GDM1 (cell line): ENCODE measurements at regions not wholly inside any gene's neighbourhood (a gene's known extent, or its start where the extent isn't known, plus 50 kb on each side); places are given as distances from the start of the nearest gene placed in this dataset.
"Not testable (repeated sequence)": the region's sequence is repeated elsewhere in the genome, so short reads cannot be mapped to it uniquely, and the experiment has no call there.

Experiments used
- DNase-seq: peaks from one replicate; lab custom pipeline; 2025; lab: John Stamatoyannopoulos, UW

DNA sequence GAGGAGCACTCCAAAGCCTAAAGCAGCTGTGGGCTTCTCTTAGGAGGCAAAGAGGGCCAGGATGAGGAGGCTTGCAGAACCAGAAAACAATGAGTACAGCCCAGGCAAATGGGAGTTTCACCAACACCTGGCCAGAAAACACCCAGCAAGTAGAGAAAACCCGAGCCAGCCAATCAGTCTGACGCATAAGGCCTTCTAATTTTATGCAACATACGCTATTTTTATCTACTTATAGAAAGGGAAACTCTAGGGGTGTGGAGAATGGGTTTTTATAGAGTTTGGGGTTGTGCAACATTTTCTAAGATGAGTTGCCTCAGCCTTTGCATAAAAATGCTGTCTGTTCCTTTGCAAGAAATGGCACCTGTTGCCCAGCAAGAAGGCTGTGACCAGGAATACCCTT, 529.0 kb upstream of the CDH5 start:
- DNase-seq = no peak

DNA sequence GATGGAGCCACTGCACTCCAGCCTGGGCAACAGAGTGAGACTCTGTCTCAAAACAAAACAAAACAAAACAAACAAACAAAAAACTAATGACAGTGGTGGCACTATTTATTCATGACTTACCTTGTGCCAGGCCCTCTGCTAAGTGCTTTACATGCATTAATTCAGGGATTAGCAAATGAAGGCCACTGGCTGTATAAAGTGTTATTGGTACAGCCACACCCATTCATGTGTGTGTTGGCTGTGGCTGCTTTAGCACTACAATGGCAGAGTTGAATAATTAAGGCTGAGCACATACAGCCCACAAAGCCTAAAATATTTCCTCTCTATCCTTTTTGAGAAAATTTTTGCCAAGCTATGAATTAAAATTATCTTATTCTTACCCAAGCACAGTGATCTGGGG, 531.8 kb upstream of the CDH5 start:
- no peak for DNase-seq

DNA sequence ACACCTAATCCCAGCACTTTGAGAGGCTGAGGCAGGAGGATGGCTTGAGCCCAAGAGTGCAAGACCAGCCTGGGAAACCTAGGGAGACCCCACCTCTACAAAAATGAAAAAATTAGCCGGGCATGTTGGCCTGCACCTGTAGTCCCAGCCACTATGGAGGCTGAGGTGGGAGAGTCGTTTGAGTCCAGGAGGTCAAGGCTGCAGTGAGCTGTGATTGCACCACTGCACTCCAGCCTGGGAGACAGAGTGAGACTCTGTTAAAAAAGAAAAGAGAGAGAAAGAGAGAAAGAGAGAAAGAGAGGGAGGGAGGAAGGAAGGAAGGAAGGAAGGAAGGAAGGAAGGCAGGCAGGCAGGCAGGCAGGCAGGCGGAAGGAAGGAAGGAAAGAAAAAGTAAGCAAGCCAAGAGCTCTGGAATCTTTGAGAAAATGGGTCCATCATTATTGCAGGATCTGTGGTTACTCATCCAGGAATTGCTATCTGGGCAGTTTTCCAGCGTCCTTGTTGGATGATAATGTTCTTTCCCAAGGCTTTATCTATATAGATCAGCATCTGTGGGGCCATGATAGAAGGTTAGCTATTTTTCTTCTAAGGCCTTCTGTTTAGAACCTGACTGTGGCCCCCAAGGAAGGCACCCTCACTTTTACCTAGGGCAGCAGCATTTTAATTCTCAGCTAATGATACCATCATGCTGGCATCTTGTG, 533.2 kb upstream of the CDH5 start:
- DNase-seq = no peak

DNA sequence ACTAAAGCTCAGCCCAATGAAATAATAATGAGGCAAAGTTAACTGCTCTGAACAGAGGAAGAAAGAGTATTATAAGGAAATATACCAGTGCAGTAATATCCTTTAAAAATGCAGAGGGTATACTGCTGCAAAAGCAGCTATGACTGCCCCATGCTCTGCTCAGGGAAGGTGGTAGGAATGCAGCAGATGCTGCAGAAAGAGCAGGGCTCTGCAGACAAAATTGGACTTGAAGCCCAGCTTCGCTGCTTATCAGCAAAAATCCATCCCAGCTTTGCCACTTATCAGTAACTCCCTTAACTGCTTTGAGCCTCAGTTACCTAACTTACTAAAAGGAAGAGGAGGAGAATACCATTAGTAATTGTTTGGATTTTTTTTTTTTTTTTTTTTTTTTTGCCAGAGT, 533.8 kb upstream of the CDH5 start:
- no peak for DNase-seq

DNA sequence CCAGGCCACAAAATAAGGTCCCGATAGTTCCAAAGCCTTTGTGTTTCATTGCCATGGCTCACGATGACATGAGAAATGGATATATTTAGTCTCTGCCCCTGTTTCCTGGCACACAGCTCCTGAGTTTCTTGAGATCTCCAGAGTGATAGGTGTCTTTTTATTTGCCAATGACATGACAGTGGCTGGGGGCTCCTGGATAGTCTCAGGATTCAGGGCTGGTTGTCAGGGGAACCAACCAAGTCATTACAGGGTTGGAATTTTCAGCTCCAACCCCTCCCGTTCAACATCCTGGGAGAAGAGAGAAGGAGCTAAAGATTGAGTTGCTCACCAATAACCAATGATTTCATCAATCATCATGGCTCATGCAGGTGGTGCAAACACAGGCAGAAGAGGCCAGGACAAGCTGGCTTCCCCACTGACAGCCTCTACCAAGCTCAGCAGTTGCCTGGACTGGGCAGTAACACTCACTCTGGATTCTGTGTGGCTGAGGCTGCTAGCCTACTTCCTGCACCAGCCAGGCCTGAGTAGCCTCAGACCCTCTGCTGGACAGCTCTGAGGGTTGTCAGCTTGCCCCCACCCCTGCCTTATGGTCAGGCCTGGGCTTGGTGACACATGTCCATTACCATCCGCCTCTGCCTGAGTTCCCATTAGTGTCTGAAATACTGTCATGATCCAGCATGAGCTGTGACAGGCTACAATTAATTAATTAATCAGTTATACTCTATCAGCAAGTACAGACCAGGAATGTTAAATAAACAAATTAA, 534.4 kb upstream of the CDH5 start:
- no peak for DNase-seq

DNA sequence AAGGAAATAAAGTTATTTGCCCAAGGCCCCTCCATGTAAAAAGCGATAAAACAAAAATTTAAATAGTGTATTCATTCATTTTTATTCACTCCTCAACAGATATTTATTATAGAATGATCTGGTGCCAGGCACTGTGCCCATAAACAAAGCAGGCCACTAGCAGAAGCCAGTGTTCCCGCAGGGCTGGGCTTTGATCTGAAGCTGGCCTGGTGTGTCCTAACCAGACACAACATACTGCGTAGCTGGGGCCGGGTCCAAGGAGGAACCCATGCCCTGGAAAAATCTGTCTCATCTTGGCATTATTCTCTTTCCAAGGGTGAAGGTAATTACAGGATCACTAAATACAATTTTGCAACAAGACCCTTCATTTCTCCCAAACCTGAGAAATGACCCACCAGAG, 537.4 kb upstream of the CDH5 start:
- DNase-seq = no peak

DNA sequence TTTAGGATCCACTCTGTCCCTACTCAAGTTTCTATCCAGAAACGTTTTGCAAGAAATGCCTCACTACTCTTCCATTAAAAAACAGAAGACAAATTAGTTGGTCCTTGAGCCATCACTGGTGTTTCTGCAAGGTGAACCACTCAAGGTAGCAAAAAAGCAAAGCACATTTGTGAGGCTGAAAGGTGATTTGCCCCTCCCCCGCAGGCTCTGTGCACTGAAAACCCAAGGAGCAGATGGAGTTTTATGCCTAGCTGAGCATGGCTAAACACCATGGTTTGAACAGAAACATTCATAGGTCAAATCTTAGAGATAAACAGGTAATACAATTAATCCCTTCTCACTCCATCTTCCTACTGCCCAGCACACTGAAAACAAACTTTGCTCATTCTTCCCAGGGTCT, 538.2 kb upstream of the CDH5 start:
- no peak for DNase-seq

DNA sequence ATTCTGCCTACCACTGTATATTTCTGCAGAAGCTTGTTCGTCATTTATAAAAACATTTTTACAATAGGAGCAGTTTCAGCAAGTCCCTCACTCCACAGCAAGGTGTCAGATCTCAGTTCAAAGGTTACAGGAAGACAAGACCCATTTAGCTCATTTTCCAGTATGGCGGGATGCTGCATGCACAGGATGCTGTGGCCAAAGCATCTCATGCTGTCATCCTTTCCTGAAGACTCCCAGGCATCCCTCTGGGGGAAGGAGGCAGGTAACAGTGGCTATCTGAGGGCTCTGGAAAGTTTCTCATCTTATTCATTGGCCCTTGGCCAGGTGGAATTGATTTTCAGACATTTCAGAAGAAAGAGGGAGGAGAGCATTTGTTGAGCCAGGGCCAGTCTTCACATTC, 539.3 kb upstream of the CDH5 start:
- DNase-seq = no peak

DNA sequence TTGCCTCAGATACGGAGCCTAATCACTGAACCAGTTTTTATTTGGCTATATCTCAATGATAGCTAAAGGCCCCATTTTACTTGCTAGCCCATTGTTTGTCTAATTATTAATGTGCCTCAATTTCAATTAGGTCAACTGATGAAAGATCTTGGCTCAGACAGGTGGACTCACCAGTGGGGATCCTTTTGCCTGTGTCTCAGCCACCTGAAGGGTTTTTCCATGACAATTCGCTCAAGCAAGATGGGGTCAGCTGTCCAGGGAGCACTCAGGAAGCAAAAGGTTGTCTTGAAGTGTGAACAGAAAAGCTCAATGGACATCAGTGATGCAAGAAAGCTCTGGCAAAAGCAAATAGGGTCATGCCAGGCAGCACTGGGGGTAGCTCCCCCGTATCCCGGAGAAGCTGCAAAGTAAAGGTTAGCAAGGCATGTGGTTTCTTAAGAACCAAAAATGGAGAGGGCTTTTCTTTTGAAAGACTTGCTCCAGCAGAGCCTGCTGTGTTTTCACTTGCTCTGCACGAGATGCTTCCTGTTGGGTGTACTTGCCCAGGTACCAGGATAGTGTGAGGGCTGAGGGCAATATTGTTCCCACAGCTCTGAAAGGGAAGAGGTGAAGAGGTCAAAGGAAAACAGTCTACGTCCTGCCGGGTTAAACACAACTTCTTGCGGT, 541.2 kb upstream of the CDH5 start:
- DNase-seq = no peak

DNA sequence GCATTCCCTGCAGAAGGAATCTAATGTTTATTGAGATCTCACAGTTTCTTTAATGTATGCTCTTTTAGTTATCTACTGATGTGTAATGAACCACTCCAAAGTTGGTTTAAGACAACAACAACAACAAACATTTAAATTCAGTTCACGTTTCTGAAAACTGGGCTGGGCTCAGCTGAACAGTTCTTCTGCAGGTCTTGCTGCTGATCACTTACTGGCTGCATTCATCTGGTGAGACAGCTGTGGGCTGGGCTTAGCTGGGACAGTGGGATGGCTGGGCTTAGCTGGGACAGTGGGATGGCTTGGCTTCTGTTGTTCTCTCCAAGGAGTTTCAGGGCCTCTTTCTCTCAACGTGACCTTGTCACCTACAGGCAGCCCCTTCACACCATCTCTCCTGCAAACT, 544.3 kb upstream of the CDH5 start:
- DNase-seq = no peak

DNA sequence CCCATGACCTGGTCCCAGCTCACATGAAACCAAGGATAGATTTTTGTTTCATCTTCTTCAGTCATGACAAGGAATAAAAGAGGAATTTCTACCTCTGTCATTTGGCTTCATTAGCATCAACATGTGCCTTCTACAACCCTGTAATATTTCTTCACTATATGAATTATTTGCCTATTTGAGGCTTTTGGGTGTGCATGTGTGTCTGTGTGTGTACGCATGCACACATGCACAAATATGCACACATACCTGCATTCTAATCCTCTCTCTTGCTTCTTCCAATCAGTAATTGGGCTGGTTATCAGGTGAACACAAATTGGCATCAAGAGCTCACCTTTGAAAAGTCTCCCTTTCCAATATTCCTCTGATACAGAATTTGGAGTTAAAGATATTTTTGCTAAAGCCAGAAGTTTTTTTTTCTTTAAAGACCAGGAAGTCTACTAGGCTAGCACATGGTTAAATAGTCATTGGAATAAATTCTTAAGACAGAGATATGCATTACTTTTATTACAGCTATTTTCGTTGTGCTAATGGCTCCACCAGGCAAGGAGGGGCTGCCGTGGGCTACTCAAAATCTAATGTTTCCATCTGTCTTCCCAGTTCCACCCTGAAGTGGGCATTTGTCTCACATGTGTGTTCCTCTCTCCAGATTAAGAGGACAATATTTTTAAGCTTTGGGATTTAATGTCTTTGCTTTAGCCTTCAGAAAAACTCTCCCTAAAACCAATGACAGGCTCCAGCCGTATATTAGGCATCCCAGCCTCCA, 547.2 kb upstream of the CDH5 start:
- no peak for DNase-seq

DNA sequence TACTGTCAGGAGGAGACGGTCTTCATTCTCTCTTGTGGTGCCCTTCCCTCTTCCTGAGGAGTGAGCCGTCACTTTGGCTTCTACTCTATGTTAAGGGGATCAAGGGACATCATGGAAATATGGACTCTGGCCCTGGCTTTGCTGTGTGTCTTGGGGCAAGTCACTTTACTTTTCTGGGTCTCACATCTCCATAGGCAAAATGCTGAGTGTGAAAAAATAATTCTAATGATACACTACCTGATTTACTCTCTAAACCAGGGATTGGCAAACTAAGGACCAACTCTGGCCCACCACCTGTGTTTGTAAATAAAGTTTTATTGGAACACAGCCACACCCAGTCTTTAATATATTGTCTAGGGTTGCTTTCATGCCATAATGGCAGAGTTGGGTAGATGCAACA, 548.7 kb upstream of the CDH5 start:
- no peak for DNase-seq

DNA sequence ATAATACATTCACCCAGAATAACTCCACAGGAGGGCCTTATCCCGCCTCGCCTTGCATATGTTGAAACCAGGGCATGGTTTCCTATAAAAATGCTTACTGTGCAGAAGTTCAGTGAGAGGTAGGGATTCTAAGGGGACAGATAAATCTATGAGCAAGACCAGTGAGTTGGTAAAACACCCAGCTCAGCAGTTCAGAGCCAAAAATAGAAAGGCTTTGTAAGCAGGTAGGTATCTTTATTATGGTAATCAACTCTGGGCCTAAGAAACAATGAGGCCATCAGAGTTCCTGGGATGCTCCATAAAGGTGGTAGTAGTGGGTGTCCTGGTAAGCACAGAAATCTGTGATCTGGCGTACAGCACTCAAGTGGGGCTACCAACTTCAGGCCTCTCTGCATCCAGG, 549.4 kb upstream of the CDH5 start:
- no peak for DNase-seq

DNA sequence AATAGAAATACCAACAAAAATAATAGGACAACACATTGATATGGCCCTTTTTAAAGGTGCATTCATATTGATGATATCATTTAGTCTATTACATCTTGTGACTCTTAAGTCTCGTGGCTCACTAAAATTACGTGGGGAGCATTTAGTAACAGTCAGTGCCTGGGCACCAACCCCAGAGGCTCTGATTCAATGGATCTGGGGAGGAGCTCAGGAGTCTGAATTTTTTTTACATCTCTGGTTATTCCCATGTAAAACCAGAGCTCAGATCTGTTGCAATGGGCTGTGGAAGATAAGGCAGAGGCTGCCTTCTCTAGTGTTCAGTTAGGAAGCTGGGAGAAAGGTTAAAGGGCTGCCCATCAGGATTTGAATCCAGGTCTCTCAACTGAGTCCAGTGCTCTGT, 549.9 kb upstream of the CDH5 start:
- DNase-seq = no peak

DNA sequence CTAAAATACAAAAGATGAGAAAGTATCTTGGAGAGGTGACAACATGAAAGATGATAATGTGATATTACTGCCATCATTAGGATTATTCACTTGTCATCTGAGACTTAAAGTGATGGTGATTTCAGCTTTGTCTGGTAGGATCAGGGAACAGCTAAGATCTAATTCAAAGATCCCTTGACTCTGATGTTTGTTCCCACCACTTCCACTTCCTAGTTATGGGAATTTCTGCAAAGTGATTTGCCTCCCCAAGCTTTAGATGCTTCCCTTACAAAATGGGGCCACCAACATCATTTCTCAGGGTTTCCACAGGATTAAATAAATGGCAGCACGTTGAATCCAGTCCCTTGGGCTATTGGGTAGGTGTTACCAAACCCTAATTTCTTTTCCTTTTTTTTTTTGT, 550.8 kb upstream of the CDH5 start:
- no peak for DNase-seq

DNA sequence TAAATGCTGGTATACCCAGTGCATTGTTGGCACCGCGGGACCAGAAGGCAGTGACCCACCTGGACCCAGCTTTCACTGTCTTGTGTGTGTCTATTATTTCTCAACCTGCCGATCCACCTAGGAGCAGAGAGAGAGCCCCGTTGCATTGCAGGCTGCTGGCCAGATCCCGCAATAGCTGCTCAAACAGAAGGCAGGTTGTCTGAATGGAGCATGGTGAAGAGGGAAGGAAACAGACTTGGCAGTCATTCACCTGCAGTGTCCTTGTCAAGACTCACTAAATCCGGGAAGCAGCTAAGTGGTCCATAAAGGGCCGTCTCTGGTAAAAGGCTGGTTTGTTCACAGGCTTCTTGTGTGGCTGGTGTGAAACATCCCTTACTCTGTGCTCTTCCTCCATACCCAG, 552.6 kb upstream of the CDH5 start:
- not testable (repeated sequence) for DNase-seq

DNA sequence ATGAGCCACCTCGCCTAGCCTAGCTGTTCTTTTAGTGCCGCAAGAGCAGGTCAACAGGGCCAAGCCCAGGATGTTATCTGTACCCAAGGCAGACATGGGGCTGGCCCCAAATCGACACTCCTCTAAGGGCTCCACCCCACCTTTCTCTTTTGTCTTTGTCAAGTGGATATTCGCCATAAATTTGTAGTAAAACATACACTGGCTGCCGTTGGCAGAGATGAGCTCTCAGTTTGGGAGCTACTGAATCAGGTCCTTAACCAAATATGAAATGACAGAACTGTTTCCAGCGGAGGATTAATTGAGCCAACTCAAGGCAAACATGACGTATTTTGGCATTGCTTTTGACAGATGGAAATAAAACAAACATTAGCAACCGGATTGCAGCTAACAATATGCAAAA, 556.9 kb upstream of the CDH5 start:
- DNase-seq = no peak

DNA sequence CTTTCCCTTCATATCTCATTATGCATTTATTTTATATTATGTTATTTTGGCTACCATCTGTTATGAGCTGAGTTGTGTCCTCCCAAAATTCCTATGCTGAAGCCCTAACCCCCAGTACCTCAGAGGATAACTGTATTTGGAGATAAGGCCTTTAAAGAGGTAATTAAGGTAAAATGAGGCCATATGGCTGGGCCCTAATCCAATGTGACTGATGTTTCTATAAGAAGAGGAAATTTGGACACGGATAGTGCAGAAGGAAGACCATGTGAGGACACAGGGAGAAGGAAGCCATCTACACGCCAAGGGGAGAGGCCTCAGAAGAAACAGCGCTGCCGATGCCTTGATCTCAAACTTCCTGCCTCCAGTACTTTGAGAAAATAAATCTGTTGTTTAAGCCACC, 557.7 kb upstream of the CDH5 start:
- no peak for DNase-seq

DNA sequence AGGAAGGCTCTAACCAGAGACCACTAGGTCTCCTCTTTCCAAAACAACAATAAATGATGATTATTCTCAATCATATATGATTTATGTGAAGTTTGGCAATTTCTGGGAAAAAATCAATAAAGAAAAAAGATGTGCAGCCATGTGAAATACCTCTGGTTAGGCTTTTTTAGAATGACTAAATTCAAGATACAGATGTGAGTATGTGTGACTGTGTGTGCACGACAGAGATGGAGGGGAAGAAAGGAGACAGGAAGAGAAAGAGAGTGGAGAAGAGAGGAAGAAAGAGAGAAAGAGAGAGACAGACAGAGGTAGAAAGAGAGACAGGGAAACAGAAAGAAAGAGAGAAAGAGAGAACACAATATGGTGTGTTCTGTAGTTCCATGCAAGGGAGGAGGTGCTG, 558.6 kb upstream of the CDH5 start:
- no peak for DNase-seq

DNA sequence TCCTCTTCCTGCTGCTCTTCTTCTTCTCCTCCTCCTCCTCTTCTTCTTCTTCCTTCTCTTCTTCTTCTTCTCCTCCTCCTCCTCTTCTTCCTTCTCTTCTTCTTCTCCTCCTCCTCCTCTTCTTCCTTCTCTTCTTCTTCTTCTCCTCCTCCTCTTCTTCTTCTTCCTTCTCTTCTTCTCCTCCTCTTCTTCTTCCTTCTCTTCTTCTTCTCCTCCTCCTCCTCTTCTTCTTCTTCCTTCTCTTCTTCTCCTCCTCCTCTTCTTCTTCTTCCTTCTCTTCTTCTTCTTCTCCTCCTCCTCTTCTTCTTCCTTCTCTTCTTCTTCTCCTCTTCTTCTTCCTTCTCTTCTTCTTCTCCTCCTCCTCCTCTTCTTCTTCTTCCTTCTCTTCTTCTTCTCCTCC, 560.8 kb upstream of the CDH5 start:
- DNase-seq = not testable (repeated sequence)

DNA sequence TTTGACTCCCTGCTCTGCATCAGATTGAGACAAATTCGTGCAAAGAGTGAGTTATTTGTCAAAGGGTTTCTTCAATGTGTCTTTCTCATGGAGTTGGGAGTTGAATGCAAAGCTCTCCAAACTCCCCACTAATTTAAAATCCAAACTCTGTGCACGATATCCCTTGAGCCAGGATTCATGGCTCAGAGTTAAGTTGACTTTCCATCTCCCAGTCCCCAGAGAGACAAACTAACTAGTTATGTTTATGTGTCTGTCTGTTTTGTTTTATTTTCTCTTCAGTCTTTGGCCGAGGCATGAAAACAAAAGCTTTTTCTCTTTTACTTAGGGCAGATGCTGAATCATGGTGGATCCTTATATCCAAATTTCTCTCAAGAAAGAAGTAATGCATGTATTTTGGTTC, 570.0 kb upstream of the CDH5 start:
- DNase-seq = no peak

DNA sequence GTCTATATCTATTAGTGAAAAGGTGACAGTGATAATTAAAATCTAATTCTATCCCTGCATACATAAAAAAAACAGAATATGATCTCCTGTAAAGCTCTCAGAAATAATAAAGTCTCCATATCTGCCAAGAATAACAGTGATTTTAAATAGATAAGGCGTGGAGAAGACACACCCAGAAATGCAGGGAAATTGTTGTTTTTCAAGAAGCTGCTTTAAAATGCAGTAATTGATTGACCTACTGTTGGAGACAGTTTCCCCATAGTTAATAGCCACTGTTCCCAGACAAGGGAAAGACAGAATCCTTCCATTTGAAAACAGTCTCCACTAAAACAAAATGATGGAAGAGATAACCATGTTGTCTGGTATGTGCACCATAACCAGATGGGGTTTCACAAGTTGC, 571.5 kb upstream of the CDH5 start:
- no peak for DNase-seq

DNA sequence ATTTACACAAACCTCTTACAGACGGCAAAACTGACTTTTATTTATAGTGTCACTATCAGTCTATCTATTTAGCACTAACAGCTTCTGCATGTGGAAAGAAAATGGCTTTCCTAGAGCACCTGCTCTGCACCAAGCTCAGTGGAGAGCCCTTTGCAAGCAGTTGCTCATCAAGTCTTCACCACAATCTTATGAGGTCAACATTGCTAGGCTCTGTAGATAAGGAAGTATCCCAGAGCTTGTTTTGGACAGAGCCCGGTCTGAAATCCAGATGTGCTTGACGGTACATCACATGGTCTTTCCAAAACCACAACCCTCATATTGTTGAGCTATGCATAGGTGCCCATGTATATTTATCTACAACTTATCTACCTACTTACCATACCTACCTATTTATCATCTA, 572.7 kb upstream of the CDH5 start:
- DNase-seq = no peak
